ENCODE measurements at regions not wholly inside any gene's neighbourhood (a gene's known extent, or its start where the extent isn't known, plus 50 kb on each side); places are given as distances from the start of the nearest gene placed in this dataset.

- Histone ChIP-seq H3K36me3 (ENCODE audit: control insufficient read depth in 3 of 3, insufficient read depth in 3 of 3, low read length in 3 of 3) (no peaks in the 10 kb centered on the region), H3K4me1 (ENCODE audit: control insufficient read depth in 3 of 3, insufficient read depth in 3 of 3, low read length in 3 of 3) (peaks cover 0 to 5% (median 0%) of the 10 kb centered on the region in 3 donors), H3K27ac (ENCODE audit: low read depth, low read length) (no peak overlapping the region), H3K9ac (ENCODE audit: low read depth in 1 of 3, low read length in 3 of 3) (no peak overlapping the region), H3K9me3 (ENCODE audit: control insufficient read depth in 3 of 3, low read length in 3 of 3) (no peaks in the 10 kb centered on the region), H3K27me3 (ENCODE audit: control insufficient read depth in 3 of 3, insufficient read depth in 3 of 3, low read length in 3 of 3) (peaks cover 0 to 3% (median 0%) of the 10 kb centered on the region in 3 donors), H3K4me3 (ENCODE audit: low read length in 3 of 3) (no peak overlapping the region)
Observed at GRCh38 chr15:46301826-46302225, 667.0 kb downstream of the SQOR start.

DNA sequence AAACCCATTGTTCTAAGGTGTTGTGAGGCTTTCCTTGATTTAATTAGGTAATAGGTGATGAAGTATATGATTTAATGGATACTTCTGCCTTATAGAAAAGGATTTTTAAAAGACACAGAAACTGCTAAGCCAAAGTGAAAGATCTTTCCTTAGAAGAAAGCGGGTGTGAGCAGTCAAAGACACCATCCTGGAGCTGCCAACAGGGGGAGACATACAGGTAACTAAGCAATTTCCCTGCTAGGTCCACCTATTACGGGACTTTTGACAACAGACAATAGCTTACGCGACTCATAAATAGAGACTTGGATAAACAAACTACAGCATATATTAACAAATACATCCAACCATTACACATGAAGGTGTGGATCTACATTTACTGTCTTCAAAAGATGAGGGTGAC, 669.5 kb downstream of the SQOR start:
- H3K9ac ChIP-seq (ENCODE audit: low read depth in 1 of 3, low read length in 3 of 3): no peak overlapping the region
- no peaks in the 10 kb centered on the region for H3K9me3 ChIP-seq (ENCODE audit: control insufficient read depth in 3 of 3, low read length in 3 of 3)
- H3K36me3 ChIP-seq (ENCODE audit: control insufficient read depth in 3 of 3, insufficient read depth in 3 of 3, low read length in 3 of 3): no peaks in the 10 kb centered on the region

GRCh38 chr15:46307746-46308145, 672.9 kb downstream of the SQOR start:
- H3K9me3 ChIP-seq (ENCODE audit: control insufficient read depth in 3 of 3, low read length in 3 of 3): no peaks in the 10 kb centered on the region
- H3K27ac ChIP-seq (ENCODE audit: low read depth, low read length): no peak overlapping the region
- no peak overlapping the region for H3K4me3 ChIP-seq (ENCODE audit: low read length in 3 of 3)
- H3K27me3 ChIP-seq (ENCODE audit: control insufficient read depth in 3 of 3, insufficient read depth in 3 of 3, low read length in 3 of 3): peaks cover 0 to 5% (median 0%) of the 10 kb centered on the region in 3 donors
- H3K36me3 ChIP-seq (ENCODE audit: control insufficient read depth in 3 of 3, insufficient read depth in 3 of 3, low read length in 3 of 3): no peaks in the 10 kb centered on the region
- H3K9ac ChIP-seq (ENCODE audit: low read depth in 1 of 3, low read length in 3 of 3): no peak overlapping the region
- H3K4me1 ChIP-seq (ENCODE audit: control insufficient read depth in 3 of 3, insufficient read depth in 3 of 3, low read length in 3 of 3): no peaks in the 10 kb centered on the region

More for the DNA sequence above, 669.5 kb downstream of the SQOR start:
- no peaks in the 10 kb centered on the region for H3K4me1 ChIP-seq (ENCODE audit: control insufficient read depth in 3 of 3, insufficient read depth in 3 of 3, low read length in 3 of 3)
- H3K27ac ChIP-seq (ENCODE audit: low read depth, low read length): no peak overlapping the region
- peaks cover 0 to 2% (median 0%) of the 10 kb centered on the region in 3 donors for H3K27me3 ChIP-seq (ENCODE audit: control insufficient read depth in 3 of 3, insufficient read depth in 3 of 3, low read length in 3 of 3)
- no peak overlapping the region for H3K4me3 ChIP-seq (ENCODE audit: low read length in 3 of 3)

- H3K9me3 ChIP-seq (ENCODE audit: control insufficient read depth in 3 of 3, low read length in 3 of 3): no peaks in the 10 kb centered on the region
- no peak overlapping the region for H3K27ac ChIP-seq (ENCODE audit: low read depth, low read length)
- H3K9ac ChIP-seq (ENCODE audit: low read depth in 1 of 3, low read length in 3 of 3): no peak overlapping the region
- peaks cover 0 to 5% (median 0%) of the 10 kb centered on the region in 3 donors for H3K27me3 ChIP-seq (ENCODE audit: control insufficient read depth in 3 of 3, insufficient read depth in 3 of 3, low read length in 3 of 3)
- H3K36me3 ChIP-seq (ENCODE audit: control insufficient read depth in 3 of 3, insufficient read depth in 3 of 3, low read length in 3 of 3): no peaks in the 10 kb centered on the region
- H3K4me3 ChIP-seq (ENCODE audit: low read length in 3 of 3): no peak overlapping the region
- no peaks in the 10 kb centered on the region for H3K4me1 ChIP-seq (ENCODE audit: control insufficient read depth in 3 of 3, insufficient read depth in 3 of 3, low read length in 3 of 3)
Observed at GRCh38 chr15:46309914-46310313, 675.1 kb downstream of the SQOR start.

- Histone ChIP-seq H3K4me3 (ENCODE audit: low read length in 3 of 3) (no peak overlapping the region), H3K36me3 (ENCODE audit: control insufficient read depth in 3 of 3, insufficient read depth in 3 of 3, low read length in 3 of 3) (no peaks in the 10 kb centered on the region)
Observed at GRCh38 chr15:46312133-46312740, 677.4 kb downstream of the SQOR start.

GRCh38 chr15:46315434-46315833, 680.6 kb downstream of the SQOR start:
- no peak overlapping the region for H3K9ac ChIP-seq (ENCODE audit: low read depth in 1 of 3, low read length in 3 of 3)
- no peaks in the 10 kb centered on the region for H3K36me3 ChIP-seq (ENCODE audit: control insufficient read depth in 3 of 3, insufficient read depth in 3 of 3, low read length in 3 of 3)
- H3K9me3 ChIP-seq (ENCODE audit: control insufficient read depth in 3 of 3, low read length in 3 of 3): no peaks in the 10 kb centered on the region

More at GRCh38 chr15:46312133-46312740, 677.4 kb downstream of the SQOR start:
- Histone ChIP-seq H3K9ac (ENCODE audit: low read depth in 1 of 3, low read length in 3 of 3) (no peak overlapping the region), H3K9me3 (ENCODE audit: control insufficient read depth in 3 of 3, low read length in 3 of 3) (no peaks in the 10 kb centered on the region), H3K4me1 (ENCODE audit: control insufficient read depth in 3 of 3, insufficient read depth in 3 of 3, low read length in 3 of 3) (no peaks in the 10 kb centered on the region), H3K27me3 (ENCODE audit: control insufficient read depth in 3 of 3, insufficient read depth in 3 of 3, low read length in 3 of 3) (peaks cover 0 to 3% (median 0%) of the 10 kb centered on the region in 3 donors), H3K27ac (ENCODE audit: low read depth, low read length) (no peak overlapping the region)

DNA sequence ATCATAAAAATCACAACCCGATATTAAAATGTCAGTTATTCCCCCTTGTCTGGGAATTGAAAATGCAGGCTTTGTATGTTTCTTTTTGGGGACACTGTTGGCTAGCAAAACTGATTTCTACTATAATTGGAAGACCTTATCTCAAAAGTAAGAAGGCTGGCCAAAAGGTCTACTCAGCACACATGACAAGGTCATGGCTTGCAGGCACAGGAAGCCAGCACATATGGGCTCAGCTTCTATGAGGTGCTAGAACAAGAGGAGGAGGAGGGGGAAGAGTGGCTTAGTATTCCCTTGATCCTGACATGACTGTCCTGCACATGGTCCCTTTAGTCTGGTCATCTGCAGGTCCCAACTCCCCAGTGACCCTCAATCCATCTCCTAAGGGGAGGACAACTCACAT, 681.2 kb downstream of the SQOR start:
- Histone ChIP-seq H3K27ac (ENCODE audit: low read depth, low read length) (no peak overlapping the region), H3K36me3 (ENCODE audit: control insufficient read depth in 3 of 3, insufficient read depth in 3 of 3, low read length in 3 of 3) (no peaks in the 10 kb centered on the region), H3K4me1 (ENCODE audit: control insufficient read depth in 3 of 3, insufficient read depth in 3 of 3, low read length in 3 of 3) (no peaks in the 10 kb centered on the region), H3K9me3 (ENCODE audit: control insufficient read depth in 3 of 3, low read length in 3 of 3) (no peaks in the 10 kb centered on the region), H3K27me3 (ENCODE audit: control insufficient read depth in 3 of 3, insufficient read depth in 3 of 3, low read length in 3 of 3) (no peaks in the 10 kb centered on the region), H3K4me3 (ENCODE audit: low read length in 3 of 3) (no peak overlapping the region), H3K9ac (ENCODE audit: low read depth in 1 of 3, low read length in 3 of 3) (no peak overlapping the region)

More at GRCh38 chr15:46315434-46315833, 680.6 kb downstream of the SQOR start:
- Histone ChIP-seq H3K4me1 (ENCODE audit: control insufficient read depth in 3 of 3, insufficient read depth in 3 of 3, low read length in 3 of 3) (no peaks in the 10 kb centered on the region), H3K27ac (ENCODE audit: low read depth, low read length) (no peak overlapping the region), H3K27me3 (ENCODE audit: control insufficient read depth in 3 of 3, insufficient read depth in 3 of 3, low read length in 3 of 3) (no peaks in the 10 kb centered on the region), H3K4me3 (ENCODE audit: low read length in 3 of 3) (no peak overlapping the region)

- H3K4me1 ChIP-seq (ENCODE audit: control insufficient read depth in 3 of 3, insufficient read depth in 3 of 3, low read length in 3 of 3): no peaks in the 10 kb centered on the region
- no peak overlapping the region for H3K9ac ChIP-seq (ENCODE audit: low read depth in 1 of 3, low read length in 3 of 3)
- no peak overlapping the region for H3K4me3 ChIP-seq (ENCODE audit: low read length in 3 of 3)
- H3K27ac ChIP-seq (ENCODE audit: low read depth, low read length): no peak overlapping the region
- H3K36me3 ChIP-seq (ENCODE audit: control insufficient read depth in 3 of 3, insufficient read depth in 3 of 3, low read length in 3 of 3): no peaks in the 10 kb centered on the region
- H3K9me3 ChIP-seq (ENCODE audit: control insufficient read depth in 3 of 3, low read length in 3 of 3): no peaks in the 10 kb centered on the region
- no peaks in the 10 kb centered on the region for H3K27me3 ChIP-seq (ENCODE audit: control insufficient read depth in 3 of 3, insufficient read depth in 3 of 3, low read length in 3 of 3)
Observed at GRCh38 chr15:46317029-46317428, 682.2 kb downstream of the SQOR start.

DNA sequence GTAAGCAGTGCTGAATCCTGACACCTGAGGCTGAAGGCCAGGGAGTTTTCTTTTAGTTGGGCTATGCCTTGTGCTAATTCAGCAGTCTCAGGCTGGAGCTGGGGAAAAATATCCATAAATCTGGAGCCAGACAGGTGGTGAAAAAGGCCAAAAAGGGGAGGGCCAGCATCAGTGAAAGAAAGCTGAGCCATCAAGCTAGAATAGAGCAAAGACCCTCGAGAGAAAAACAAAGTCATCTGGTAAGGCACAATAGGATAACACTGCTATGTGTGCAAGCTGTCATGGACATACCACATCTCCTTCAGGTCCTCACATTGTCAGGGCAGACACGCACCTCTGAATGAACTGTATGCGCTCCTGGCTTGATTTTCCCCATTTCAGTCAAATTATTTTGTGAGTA, 687.9 kb downstream of the SQOR start:
- H3K4me3 ChIP-seq (ENCODE audit: low read length in 3 of 3): no peak overlapping the region
- H3K36me3 ChIP-seq (ENCODE audit: control insufficient read depth in 3 of 3, insufficient read depth in 3 of 3, low read length in 3 of 3): no peaks in the 10 kb centered on the region
- H3K9me3 ChIP-seq (ENCODE audit: control insufficient read depth in 3 of 3, low read length in 3 of 3): no peaks in the 10 kb centered on the region
- no peaks in the 10 kb centered on the region for H3K4me1 ChIP-seq (ENCODE audit: control insufficient read depth in 3 of 3, insufficient read depth in 3 of 3, low read length in 3 of 3)
- H3K9ac ChIP-seq (ENCODE audit: low read depth in 1 of 3, low read length in 3 of 3): no peak overlapping the region
- no peak overlapping the region for H3K27ac ChIP-seq (ENCODE audit: low read depth, low read length)
- no peaks in the 10 kb centered on the region for H3K27me3 ChIP-seq (ENCODE audit: control insufficient read depth in 3 of 3, insufficient read depth in 3 of 3, low read length in 3 of 3)

GRCh38 chr15:46326173-46326572, 691.3 kb downstream of the SQOR start:
- no peaks in the 10 kb centered on the region for H3K4me1 ChIP-seq (ENCODE audit: control insufficient read depth in 3 of 3, insufficient read depth in 3 of 3, low read length in 3 of 3)
- H3K9me3 ChIP-seq (ENCODE audit: control insufficient read depth in 3 of 3, low read length in 3 of 3): no peaks in the 10 kb centered on the region
- H3K9ac ChIP-seq (ENCODE audit: low read depth in 1 of 3, low read length in 3 of 3): no peak overlapping the region
- H3K4me3 ChIP-seq (ENCODE audit: low read length in 3 of 3): no peak overlapping the region
- no peaks in the 10 kb centered on the region for H3K36me3 ChIP-seq (ENCODE audit: control insufficient read depth in 3 of 3, insufficient read depth in 3 of 3, low read length in 3 of 3)
- H3K27ac ChIP-seq (ENCODE audit: low read depth, low read length): no peak overlapping the region
- no peaks in the 10 kb centered on the region for H3K27me3 ChIP-seq (ENCODE audit: control insufficient read depth in 3 of 3, insufficient read depth in 3 of 3, low read length in 3 of 3)
